IMR-90 (cell line): ENCODE measurements at regions not wholly inside any gene's neighbourhood (a gene's known extent, or its start where the extent isn't known, plus 50 kb on each side); places are given as distances from the start of the nearest gene placed in this dataset.

Experiments
- ATAC-seq: fragments of 200-7000 bp; cut with Tn5 transposase; 2 replicates; pipeline ENCODE4 v1.9.1; 2020; ENCODE audit warnings: low read depth, mild to moderate bottlenecking, moderate library complexity
- BruUV-seq: library from RNA; stranded (reverse); fragments of 400-500 nt; replicated peaks from 2 replicates; lab custom pipeline; 2021; lab: Mats Ljungman, UMichigan
- CTCF ChIA-PET: fragments of 300-600 bp; formaldehyde crosslinking; extraction: SDS; loops from one replicate; lab custom pipeline; 2021; ENCODE audit warnings: antibody characterized with exemption; lab: Yijun Ruan, JAX
- POLR2A ChIA-PET: fragments of 300-600 bp; sonication (Branson Sonifier 250); formaldehyde crosslinking; loops from one replicate; lab custom pipeline; 2022; ENCODE audit warnings: antibody characterized with exemption; ENCODE audit not compliant: unreplicated experiment; lab: Charles Lee
- DNase-seq: peaks from one replicate; pipeline ENCODE4 v3.0.0; 2013
- H2AFZ ChIP-seq: replicated peaks from 2 replicates; pipeline ENCODE3; 2013; ENCODE audit warnings: low read length, mild to moderate bottlenecking; ENCODE audit not compliant: poor library complexity
- H2AK5ac ChIP-seq: 2 replicates; pipeline ENCODE4 v1.6.1; 2013; ENCODE audit warnings: low read depth, low read length, inconsistent platforms
- H2AK9ac ChIP-seq: replicated peaks from 2 replicates; pipeline ENCODE3; 2013; ENCODE audit warnings: mild to moderate bottlenecking, low read depth, low read length, moderate library complexity; ENCODE audit not compliant: poor library complexity
- H2BK120ac ChIP-seq: 2 replicates; pipeline ENCODE4 v1.6.1; 2013; ENCODE audit warnings: low read depth, low read length, inconsistent platforms
- H2BK15ac ChIP-seq: 3 replicates; pipeline ENCODE4 v1.6.1; 2013; ENCODE audit warnings: low read depth, low read length, inconsistent platforms
- H2BK20ac ChIP-seq: 2 replicates; pipeline ENCODE4 v1.6.1; 2013; ENCODE audit warnings: low read depth, mild to moderate bottlenecking, inconsistent platforms, low read length, moderate library complexity
- H2BK5ac ChIP-seq: 2 replicates; pipeline ENCODE4 v1.6.1; 2013; ENCODE audit warnings: mild to moderate bottlenecking, low read depth, low read length, inconsistent platforms; ENCODE audit not compliant: poor library complexity, severe bottlenecking
- H3K14ac ChIP-seq: replicated peaks from 2 replicates; pipeline ENCODE4 v1.6.1; 2013; ENCODE audit warnings: low read depth, low read length, inconsistent platforms
- H3K18ac ChIP-seq: 2 replicates; pipeline ENCODE4 v1.6.1; 2013; ENCODE audit warnings: low read depth, low read length, control low read depth
- H3K23ac ChIP-seq: 2 replicates; pipeline ENCODE4 v1.6.1; 2013; ENCODE audit warnings: low read depth, low read length, inconsistent platforms
- H3K27ac ChIP-seq: 2 replicates; pipeline ENCODE4 v1.5.1; 2013; ENCODE audit warnings: mild to moderate bottlenecking, control low read depth, low read length; ENCODE audit not compliant: insufficient read depth
- H3K27me3 ChIP-seq: 2 replicates; pipeline ENCODE4 v1.6.1; 2013; ENCODE audit warnings: low read length; ENCODE audit not compliant: control insufficient read depth, insufficient read depth
- H3K36me3 ChIP-seq: 2 replicates; pipeline ENCODE4 v1.6.1; 2013; ENCODE audit warnings: low read length, mixed read lengths; ENCODE audit not compliant: control insufficient read depth, insufficient read depth
- H3K4ac ChIP-seq: 2 replicates; pipeline ENCODE4 v1.6.1; 2013; ENCODE audit warnings: low read depth, low read length, inconsistent platforms
- H3K4me1 ChIP-seq: 2 replicates; pipeline ENCODE4 v1.6.1; 2013; ENCODE audit warnings: low read length, mixed read lengths; ENCODE audit not compliant: control insufficient read depth, insufficient read depth
- H3K4me2 ChIP-seq: 2 replicates; pipeline ENCODE4 v1.6.1; 2013; ENCODE audit warnings: low read depth, mild to moderate bottlenecking, control low read depth, low read length, moderate library complexity
- H3K4me3 ChIP-seq: 2 replicates; pipeline ENCODE4 v1.5.1; 2013; ENCODE audit warnings: low read depth, mild to moderate bottlenecking, control low read depth, low read length, moderate library complexity; ENCODE audit not compliant: insufficient read depth
- H3K56ac ChIP-seq: 2 replicates; pipeline ENCODE4 v1.6.1; 2013; ENCODE audit warnings: low read length, inconsistent platforms; ENCODE audit not compliant: insufficient read depth; ENCODE audit errors: extremely low read depth
- H3K79me1 ChIP-seq, 2 experiments: 2 replicates each; pipeline ENCODE4 v1.6.1; 2013; ENCODE audit warnings: low read length in 2 of 2, inconsistent platforms in 1 of 2, low read depth in 1 of 2
- H3K9ac ChIP-seq: 2 replicates; pipeline ENCODE4 v1.6.1; 2013; ENCODE audit warnings: low read depth, low read length, control low read depth
- H3K9me1 ChIP-seq: 2 replicates; pipeline ENCODE4 v1.6.1; 2013; ENCODE audit warnings: low read length, inconsistent platforms; ENCODE audit not compliant: insufficient read depth
- H3K9me3 ChIP-seq: 2 replicates; pipeline ENCODE4 v1.6.1; 2013; ENCODE audit warnings: low read length; ENCODE audit not compliant: control insufficient read depth, insufficient read depth
- H4K20me1 ChIP-seq: 2 replicates; pipeline ENCODE4 v1.6.1; 2013; ENCODE audit warnings: low read length, inconsistent platforms; ENCODE audit not compliant: insufficient read depth
- H4K5ac ChIP-seq: 2 replicates; pipeline ENCODE4 v1.6.1; 2013; ENCODE audit warnings: mild to moderate bottlenecking, low read depth, low read length, control low read depth
- H4K8ac ChIP-seq, 2 experiments: 2 replicates each; pipeline ENCODE4 v1.6.1; 2013; ENCODE audit warnings: low read depth in 2 of 2, low read length in 2 of 2, control low read depth in 1 of 2, inconsistent platforms in 1 of 2
- H4K91ac ChIP-seq: 2 replicates; pipeline ENCODE4 v1.6.1; 2013; ENCODE audit warnings: low read depth, low read length, inconsistent platforms; ENCODE audit not compliant: insufficient read depth
- BHLHE40 ChIP-seq: fragments of 150-350 bp; IDR thresholded peaks from 2 replicates; pipeline ENCODE4 v1.6.1; 2016; ENCODE audit warnings: mild to moderate bottlenecking, low read depth, low read length
- CEBPB ChIP-seq: IDR thresholded peaks from 2 replicates; pipeline ENCODE4 v1.6.1; 2012; ENCODE audit warnings: low read depth, low read length, improper control_type of control experiment
- CHD1 ChIP-seq: IDR thresholded peaks from 2 replicates; pipeline ENCODE4 v1.6.1; 2012; ENCODE audit warnings: low read depth, low read length, improper control_type of control experiment
- CTCF ChIP-seq: conservative IDR thresholded peaks from 2 replicates; pipeline ENCODE4 v1.5.1; 2012; ENCODE audit warnings: mild to moderate bottlenecking, low read depth, low read length, improper control_type of control experiment
- ELK1 ChIP-seq: fragments of 150-350 bp; IDR thresholded peaks from 2 replicates; pipeline ENCODE4 v1.6.1; 2016; ENCODE audit warnings: low read depth, mild to moderate bottlenecking, low read length, moderate library complexity, borderline replicate concordance
- FOS ChIP-seq: fragments of 150-350 bp; IDR thresholded peaks from 2 replicates; pipeline ENCODE4 v1.6.1; 2016; ENCODE audit warnings: low read depth, low read length
- MAFK ChIP-seq: IDR thresholded peaks from 2 replicates; pipeline ENCODE4 v1.6.1; 2012; ENCODE audit warnings: low read depth, low read length, improper control_type of control experiment
- MAZ ChIP-seq: IDR thresholded peaks from 2 replicates; pipeline ENCODE4 v1.6.1; 2012; ENCODE audit warnings: low read depth, mild to moderate bottlenecking, low read length, improper control_type of control experiment, moderate library complexity, borderline replicate concordance
- MXI1 ChIP-seq: IDR thresholded peaks from 2 replicates; pipeline ENCODE4 v1.6.1; 2012; ENCODE audit warnings: low read depth, mild to moderate bottlenecking, low read length, moderate library complexity, borderline replicate concordance
- NFE2L2 ChIP-seq: fragments of 150-350 bp; IDR thresholded peaks from 2 replicates; pipeline ENCODE4 v1.6.1; 2016; ENCODE audit warnings: low read depth, mild to moderate bottlenecking, low read length
- POLR2A ChIP-seq: IDR thresholded peaks from 2 replicates; pipeline ENCODE4 v1.6.1; 2012; ENCODE audit warnings: mild to moderate bottlenecking, low read depth, low read length
- RAD21 ChIP-seq: IDR thresholded peaks from 2 replicates; pipeline ENCODE4 v1.6.1; 2012; ENCODE audit warnings: low read length, improper control_type of control experiment
- RCOR1 ChIP-seq: IDR thresholded peaks from 2 replicates; pipeline ENCODE4 v1.6.1; 2012; ENCODE audit warnings: mild to moderate bottlenecking, low read length, improper control_type of control experiment; ENCODE audit not compliant: insufficient replicate concordance
- RFX5 ChIP-seq: IDR thresholded peaks from 2 replicates; pipeline ENCODE4 v1.8.0; 2012; ENCODE audit warnings: low read depth, mild to moderate bottlenecking, low read length, moderate library complexity
- SMC3 ChIP-seq: fragments of 150-350 bp; IDR thresholded peaks from 2 replicates; pipeline ENCODE4 v1.6.1; 2016; ENCODE audit warnings: low read depth, mild to moderate bottlenecking, antibody characterized with exemption, low read length, moderate library complexity
- USF2 ChIP-seq: fragments of 150-350 bp; IDR thresholded peaks from 2 replicates; pipeline ENCODE4 v1.6.1; 2017; ENCODE audit warnings: mild to moderate bottlenecking, antibody characterized with exemption, low read length, low read depth
- WGBS, 2 experiments: methylation state at CpG; one replicate each; pipeline versions ENCODE4 v1.1.5 to v1.1.7; 2013; ENCODE audit warnings: missing lambda C conversion rate in 2 of 2; ENCODE audit not compliant: insufficient read length in 1 of 2; ENCODE audit errors: extremely low coverage in 2 of 2; 5-methylcytosine and 5-hydroxymethylcytosine counted together
- dilution Hi-C: fragments of 300-500 bp; cut with HindIII; formaldehyde crosslinking; loops from one replicate; pipeline ENCODE4 v1.14.3; 2018; ENCODE audit warnings: low sequenced_read_pairs; ENCODE audit not compliant: unreplicated experiment
- in situ Hi-C: fragments of 300-500 bp; cut with MboI; formaldehyde crosslinking; loops from 3 replicates; pipeline ENCODE4 v1.14.3; 2019; ENCODE audit warnings: low sequenced_read_pairs, inconsistent platforms, mixed read lengths
- intact Hi-C: fragments of 100-400 bp; cut with micrococcal nuclease; formaldehyde crosslinking; loops from 2 replicates; pipeline ENCODE4 v1.10.0; 2022

- in situ Hi-C loops, result no loop called here
Observed at GRCh38 chr3:159447841-159448240, 540.8 kb upstream of the IL12A start.

More at GRCh38 chr3:159447841-159448240, 540.8 kb upstream of the IL12A start:
- no peak overlapping the region for H3K27ac ChIP-seq
- H3K14ac ChIP-seq, result no peak overlapping the region
- H3K9ac ChIP-seq, result no peak overlapping the region
- dilution Hi-C loops, result no loop called here
- BruUV-seq, result no TSS peak
- H3K36me3 ChIP-seq, result no peaks in the 10 kb centered on the region
- H2BK20ac ChIP-seq, result no peak overlapping the region
- H3K18ac ChIP-seq, result no peak overlapping the region
- H3K4me2 ChIP-seq, result no peak overlapping the region
- no peak overlapping the region for H4K8ac ChIP-seq
- CTCF ChIA-PET, result no interaction called here
- H3K27me3 ChIP-seq, result no peaks in the 10 kb centered on the region
- no peaks in the 10 kb centered on the region for H3K79me1 ChIP-seq
- ATAC-seq (no peak), DNase-seq (no peak)
- POLR2A ChIA-PET, result no interaction called here
- H4K91ac ChIP-seq, result no peak overlapping the region
- H3K4me1 ChIP-seq, result no peaks in the 10 kb centered on the region; the same call in 1 of the 2 replicates
- H3K4me3 ChIP-seq, result no peak overlapping the region
- H2AK5ac ChIP-seq, result no peak overlapping the region
- H3K23ac ChIP-seq, result no peak overlapping the region
- no peaks in the 10 kb centered on the region for H3K9me3 ChIP-seq
- no peak overlapping the region for H3K56ac ChIP-seq
- intact Hi-C loops, result no loop called here
- H4K20me1 ChIP-seq, result no peaks in the 10 kb centered on the region
- H2BK5ac ChIP-seq, result no peak overlapping the region
- no peak overlapping the region for H2BK120ac ChIP-seq
- H2BK15ac ChIP-seq, result no peak overlapping the region
- H2AK9ac ChIP-seq, result no peak overlapping the region
- H3K4ac ChIP-seq, result no peak overlapping the region
- H2AFZ ChIP-seq, result no peak overlapping the region
- TF ChIP-seq BHLHE40 (no peak), RFX5 (no peak), MAZ (no peak), USF2 (no peak), MAFK (no peak), CHD1 (no peak), FOS (no peak), MXI1 (no peak), RCOR1 (no peak), RAD21 (no peak), SMC3 (no peak), CTCF (no peak), NFE2L2 (no peak), ELK1 (no peak), POLR2A (no peak), CEBPB (no peak)
- H4K5ac ChIP-seq, result no peak overlapping the region
- H3K9me1 ChIP-seq, result no peaks in the 10 kb centered on the region; the same call in 1 of the 2 replicates
- WGBS, 2 experiments, result no CpG with 5 or more reads among the region's 3 CpGs
